Activated T-cell treated with anti-CD3 and anti-CD28 coated beads, Interleukin-2, amount 50 U/mL, for 48 hours (primary cell): ENCODE measurements at regions not wholly inside any gene's neighbourhood (a gene's known extent, or its start where the extent isn't known, plus 50 kb on each side); places are given as distances from the start of the nearest gene placed in this dataset.

Experiments
- DNase-seq, 2 experiments: peaks; one replicate each; pipeline ENCODE4 v3.0.0-alpha.2; 2020

GRCh38 chr9:91100878-91101450 lies 260.8 kb downstream of the AUH start:
- peak; percentile 58 to 59 for DNase-seq

DNA sequence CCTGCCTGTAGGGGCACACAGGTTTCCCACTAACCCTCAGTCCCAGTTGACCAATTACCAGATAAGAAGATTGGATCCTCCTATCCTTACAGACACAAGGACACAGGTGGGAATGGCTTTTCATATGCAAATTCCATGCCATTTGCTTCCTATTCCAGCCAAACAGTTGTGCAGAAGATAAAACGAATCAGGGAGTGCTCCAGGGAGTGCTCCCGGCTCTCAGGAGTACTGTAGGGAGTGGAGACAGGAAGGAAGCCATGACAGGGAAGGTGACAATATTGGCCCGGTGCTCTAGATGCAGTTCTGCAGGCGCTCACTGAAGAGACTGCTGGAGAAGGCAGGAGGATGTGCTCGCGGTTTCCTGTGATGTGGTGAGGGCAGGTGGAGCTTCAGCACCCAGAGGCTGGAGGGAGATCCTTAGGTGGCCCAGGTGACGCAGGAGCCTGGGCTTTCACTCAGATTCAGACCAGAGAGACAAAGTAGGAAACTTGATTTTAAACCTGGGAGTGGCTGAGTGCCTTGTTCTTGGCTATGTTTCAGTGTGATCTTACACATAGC lies 260.0 kb downstream of the AUH start:
- DNase-seq, result peak; percentile 80 to 87

GRCh38 chr9:91102269-91102668 lies 259.4 kb downstream of the AUH start:
- no peak for DNase-seq

DNA sequence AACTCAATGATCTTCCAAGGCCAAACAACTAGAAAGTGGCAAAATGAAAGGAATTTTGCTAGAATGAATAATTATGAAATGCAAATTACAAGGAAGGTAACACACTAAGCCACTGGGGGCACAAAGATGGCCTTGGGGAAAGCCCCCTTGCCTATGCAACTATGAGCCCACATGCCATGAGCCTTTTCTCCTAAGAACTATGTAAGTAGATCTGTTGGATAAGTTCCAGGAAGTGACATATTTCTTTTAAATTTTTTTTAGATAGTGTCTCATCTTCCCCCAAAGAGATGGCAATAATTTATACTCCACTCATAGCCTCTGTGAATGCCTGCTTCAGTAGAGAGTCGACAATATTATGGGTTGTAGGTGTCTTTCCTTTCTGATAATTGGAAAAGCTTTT lies 257.8 kb downstream of the AUH start:
- no peak for DNase-seq

GRCh38 chr9:91106415-91107081 lies 255.2 kb downstream of the AUH start:
- DNase-seq, result no peak

DNA sequence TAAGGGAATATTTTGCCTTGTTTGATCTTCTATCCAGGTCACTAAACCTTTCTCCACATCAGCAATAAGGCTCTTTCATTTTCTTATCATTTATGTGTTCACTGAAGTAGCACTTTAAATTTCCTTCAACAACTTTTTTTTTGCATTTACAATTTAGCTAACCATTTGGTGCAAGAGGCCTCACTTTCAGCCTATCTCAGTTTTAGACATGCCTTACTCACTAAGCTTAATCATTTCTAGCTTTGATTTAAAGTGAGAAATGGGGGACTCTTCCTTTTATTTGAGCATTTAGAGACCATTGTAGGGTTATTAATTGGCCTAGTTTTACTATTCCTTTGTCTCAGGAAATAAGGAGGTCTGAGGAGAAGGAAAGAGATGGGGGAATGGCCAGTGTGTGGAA lies 250.5 kb downstream of the AUH start:
- no peak for DNase-seq

DNA sequence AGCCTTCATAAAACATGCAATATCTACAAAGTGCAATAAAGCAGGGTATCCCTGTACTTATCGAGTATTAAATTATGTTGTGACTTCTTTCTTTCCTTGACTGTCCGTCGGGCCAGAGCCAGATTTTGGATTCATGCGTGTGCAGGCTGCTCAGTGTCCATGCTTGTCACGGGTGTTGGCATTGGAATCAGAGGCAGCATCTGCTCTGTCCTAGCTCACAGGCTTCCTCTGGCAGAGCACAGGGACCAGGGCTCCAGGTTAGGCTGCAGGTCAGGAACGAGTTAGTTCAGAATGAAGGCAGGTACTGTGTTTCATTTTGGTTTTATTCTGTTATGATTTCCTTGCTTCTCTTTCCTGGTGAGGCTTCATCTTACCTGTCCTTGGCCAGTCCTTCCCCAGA lies 249.8 kb downstream of the AUH start:
- no peak for DNase-seq

DNA sequence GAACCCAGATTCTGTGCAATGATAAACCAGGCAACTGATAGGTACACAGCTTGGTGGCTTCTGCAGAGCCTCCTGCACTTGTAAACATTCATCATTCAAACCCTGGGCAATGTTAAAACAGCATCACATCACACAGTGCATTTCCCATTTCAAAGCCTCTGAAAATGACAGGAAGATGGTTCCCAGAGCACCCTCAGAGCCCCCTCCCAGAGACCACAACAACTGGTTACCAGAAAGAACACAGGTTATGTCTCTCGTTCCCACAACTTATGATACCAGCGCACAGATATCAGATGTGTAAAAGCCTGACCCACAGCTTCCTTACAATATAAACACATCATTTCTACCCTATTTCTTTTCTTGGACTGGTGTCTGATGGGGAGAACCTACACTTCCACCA lies 248.7 kb downstream of the AUH start:
- no peak for DNase-seq

DNA sequence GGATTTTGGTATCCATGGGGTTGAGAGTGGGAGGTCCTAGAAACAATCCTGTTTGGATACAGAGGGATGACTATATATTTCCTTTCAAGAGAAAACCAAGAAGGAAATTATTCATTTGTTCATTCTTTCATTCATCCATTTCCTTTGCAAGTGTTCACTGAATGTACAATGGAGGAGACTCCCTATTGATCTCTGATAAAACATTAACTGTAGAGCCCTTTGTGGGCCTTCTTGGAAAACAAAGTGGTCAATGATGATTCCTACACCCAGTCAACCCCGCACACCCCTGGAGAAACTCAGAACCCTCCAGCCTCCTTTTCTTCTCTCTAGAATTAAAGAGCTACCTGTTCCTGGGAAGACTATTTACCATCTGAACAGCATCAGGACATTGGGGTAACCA lies 247.3 kb downstream of the AUH start:
- no peak for DNase-seq

DNA sequence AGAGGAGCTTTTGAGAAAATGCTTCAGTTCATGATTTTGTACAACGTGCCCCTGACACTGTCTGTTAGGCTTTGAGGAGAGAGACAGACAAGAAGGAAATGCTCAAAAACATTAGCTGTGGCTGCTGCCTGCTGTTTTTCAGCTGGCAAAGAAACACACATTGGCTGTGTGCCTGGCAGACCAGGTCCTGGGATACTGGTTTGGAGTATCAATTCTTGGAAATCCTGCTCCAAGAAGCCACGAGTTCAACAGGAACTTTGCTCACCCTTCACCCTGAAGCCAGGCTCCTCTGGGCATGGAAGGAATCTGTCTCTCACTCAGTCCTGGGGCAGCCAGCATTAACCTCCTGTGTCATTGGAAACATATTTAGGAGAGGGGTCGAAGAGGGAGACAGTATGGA lies 245.5 kb downstream of the AUH start:
- DNase-seq, result no peak

GRCh38 chr9:91116711-91117110 lies 245.0 kb downstream of the AUH start:
- no peak for DNase-seq

- no peak for DNase-seq
Measured at GRCh38 chr9:91117474-91117891, 244.2 kb downstream of the AUH start.

DNA sequence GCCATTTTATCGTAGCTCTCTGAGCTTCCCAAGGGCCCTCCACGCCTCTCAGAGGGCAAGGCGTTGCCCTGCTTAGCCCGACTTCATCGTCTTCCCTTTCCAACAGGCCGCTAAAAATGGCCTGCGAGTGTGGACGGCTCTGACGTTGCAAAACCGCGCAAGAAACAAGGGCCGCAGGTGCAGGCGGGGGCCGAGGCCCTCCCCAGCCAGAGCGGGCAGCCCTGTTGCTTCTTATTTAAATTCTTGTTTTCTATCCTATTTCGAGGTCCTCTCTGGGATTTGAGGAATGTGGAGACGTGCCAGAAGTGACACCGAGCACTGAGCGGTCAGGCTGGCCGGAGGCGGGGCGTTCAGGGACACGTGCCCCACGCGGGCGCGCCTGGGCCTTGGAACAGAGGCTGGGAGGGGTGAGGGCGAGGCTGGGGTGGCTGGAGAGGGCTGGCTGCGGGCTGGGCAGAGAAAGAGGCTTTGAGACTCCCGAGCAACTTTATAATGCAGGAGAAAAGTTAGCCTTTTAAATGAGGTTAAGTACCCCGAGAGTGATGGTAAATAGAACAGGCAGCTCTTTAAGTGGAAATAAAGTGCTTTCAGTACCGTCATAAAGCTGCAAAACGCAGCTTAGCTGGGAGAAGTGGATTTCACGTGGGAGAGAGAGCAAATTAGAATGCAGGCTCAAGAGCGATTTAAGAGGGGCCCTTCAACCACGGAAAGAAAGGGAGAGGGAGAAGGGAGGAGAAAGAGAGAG lies 243.6 kb downstream of the AUH start:
- no peak for DNase-seq

DNA sequence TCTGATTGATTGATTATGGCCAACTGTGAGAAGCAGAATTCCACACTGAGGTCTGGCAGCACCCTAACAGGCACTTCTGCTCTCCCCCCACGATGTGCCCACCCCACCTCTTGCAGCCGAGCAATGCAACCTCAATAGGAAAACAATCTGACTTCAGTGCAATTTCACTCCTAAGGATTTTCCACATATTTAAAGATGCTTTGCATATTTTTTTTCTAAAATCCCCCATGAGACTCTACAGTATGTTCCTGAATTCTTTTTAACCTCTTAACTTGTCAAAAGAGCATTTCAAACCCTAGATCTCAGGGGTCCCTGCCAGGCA lies 243.1 kb downstream of the AUH start:
- DNase-seq, result no peak

DNA sequence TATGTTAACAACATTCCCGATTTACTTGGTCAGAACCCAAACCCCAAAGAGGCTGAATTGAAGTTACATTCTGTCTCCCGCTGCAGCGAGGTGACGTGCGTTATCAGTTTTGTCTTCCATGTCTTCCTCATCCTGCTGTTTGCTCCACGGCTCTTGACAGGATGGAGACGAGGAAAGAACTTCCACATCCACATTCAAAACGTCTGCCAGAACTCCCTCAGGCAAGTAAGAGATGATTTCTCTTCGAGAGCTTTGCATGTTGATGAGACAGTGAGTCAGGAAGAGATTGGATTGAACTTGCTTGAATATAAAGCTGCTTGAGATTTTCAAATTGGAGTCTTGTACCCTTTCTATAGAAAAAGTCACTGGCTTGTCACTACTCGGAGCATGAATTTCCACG lies 242.6 kb downstream of the AUH start:
- no peak for DNase-seq

DNA sequence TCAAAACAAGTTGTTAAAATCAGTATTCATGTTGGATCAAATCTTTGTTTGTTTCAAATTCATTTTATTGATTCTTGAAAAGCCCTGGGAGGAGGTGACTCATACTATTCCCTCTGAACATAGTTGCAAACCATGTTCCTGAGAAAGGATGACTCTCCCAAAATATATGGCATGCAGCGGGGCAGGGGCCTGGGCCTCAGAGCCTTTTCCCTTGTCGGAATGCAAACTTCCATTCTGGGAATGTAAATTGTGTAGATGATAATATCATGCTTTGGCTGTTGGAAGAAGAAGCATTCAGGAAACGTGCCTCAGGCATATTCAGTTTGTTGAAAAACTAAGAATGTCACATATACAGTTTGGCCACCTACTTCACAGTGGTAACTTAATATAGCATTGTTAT lies 242.0 kb downstream of the AUH start:
- DNase-seq, result no peak

DNA sequence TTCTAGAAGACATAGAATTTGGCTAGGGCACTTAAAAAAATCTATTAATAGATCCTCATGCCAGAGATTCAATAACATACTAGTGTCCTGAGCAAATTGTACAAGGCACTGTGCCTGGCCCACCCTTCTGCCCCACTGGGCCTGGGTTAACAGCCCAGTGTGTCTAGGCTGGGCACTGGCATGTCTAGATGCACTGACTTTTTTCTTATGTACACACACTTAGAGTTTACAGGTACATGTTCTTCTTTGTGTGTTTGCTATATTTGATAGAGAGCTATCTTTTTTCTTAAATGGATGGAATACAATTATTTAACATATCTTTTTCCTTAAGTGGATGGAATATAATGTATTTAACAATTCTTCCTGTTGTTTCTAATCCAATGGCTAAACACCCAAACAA lies 241.5 kb downstream of the AUH start:
- no peak for DNase-seq

- DNase-seq, result no peak
Measured at GRCh38 chr9:91122755-91123154, 239.0 kb downstream of the AUH start.

DNA sequence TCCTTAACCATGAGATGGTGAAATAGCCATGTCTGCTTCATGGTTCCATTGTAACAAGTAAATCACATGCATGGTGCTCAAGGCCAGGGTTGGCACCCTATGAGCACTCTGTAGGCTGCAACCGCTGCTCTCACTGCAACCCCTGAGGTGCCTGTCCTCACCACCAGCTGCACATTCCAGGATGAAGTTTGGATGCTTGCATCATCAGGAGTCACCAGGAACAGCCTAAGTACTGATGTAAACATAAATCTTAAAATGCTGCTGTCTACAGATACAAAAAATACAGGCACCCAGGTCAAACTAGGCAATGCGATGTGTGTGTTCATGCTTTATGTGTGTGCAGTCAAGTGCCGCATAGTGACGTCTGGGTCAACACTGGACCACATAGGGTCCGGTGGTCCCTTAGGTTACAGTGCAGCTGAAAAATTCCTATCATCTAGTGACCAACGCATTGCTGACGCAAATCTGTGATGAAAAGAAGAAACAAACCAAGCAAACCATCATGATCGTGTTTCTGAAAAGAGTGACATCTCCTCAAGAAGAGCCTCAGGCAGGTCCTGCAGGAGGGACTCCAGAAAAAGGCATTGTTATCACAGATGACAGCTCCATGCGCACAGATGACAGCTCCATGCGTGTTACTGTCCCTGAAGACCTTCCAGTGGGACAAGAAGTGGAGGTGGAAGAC lies 234.8 kb downstream of the AUH start:
- no peak for DNase-seq

DNA sequence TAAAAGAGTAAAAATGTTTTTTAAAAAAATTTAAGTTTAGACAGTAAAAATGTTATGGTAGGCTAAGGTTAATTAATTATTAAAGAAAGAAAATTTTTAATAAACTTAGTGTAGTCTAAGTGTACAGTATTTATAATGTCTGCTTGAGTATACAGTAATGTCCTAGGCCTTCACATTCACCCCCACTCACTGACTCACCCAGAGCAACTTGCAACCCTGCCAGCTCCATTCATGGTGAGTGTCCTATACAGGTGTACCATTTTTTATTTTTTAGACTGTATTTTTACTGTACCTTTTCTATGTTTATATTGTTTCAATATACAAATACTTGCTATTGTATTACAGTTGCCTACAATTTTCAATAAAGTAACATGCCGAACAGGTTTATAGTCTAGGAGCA lies 234.1 kb downstream of the AUH start:
- no peak for DNase-seq

GRCh38 chr9:91130796-91131318 lies 230.9 kb downstream of the AUH start:
- DNase-seq, result no peak

GRCh38 chr9:91131433-91131839 lies 230.3 kb downstream of the AUH start:
- DNase-seq, result peak; percentile 78 to 83

DNA sequence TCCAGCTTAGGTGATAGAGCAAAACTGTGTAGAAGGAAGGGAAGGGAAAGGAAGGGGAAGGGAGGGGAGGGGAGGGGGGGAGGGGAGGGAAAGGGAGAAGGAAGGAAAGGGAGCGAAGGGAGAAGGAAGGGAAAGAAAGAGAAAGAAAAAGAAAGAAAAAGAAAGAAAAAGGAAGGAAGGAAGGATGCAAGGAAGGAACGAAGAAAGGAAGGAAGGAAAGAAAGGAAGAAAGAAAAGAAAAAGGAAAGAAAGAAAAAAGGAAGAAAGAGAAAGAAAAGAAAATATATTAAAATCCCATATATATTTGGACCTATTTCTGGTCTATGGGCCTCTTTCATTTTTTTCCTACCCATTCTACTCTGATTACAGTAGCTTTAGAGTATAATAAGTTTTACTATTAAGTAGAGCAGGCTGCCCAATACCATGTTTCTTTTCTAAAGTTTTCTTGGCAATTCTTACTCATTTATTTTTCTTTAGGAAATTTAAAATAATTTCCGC lies 229.1 kb downstream of the AUH start:
- DNase-seq, result no peak
